ENCODE measurements at regions not wholly inside any gene's neighbourhood (a gene's known extent, or its start where the extent isn't known, plus 50 kb on each side); places are given as distances from the start of the nearest gene placed in this dataset.

- no peaks in the 10 kb centered on the region for H3K36me3 Mint-ChIP-seq
- H3K4me3 Mint-ChIP-seq, result no peak overlapping the region
- intact Hi-C loops (cut with micrococcal nuclease), result no loop called here
- Histone ChIP-seq H3K36me3 (replicated peaks in 1 of 2; ENCODE audit: control insufficient read depth in 1 of 2, insufficient read depth in 2 of 2, low read length in 2 of 2) (no peaks in the 10 kb centered on the region), H3K9ac (ENCODE audit: insufficient read depth, low read length, poor library complexity, severe bottlenecking) (no peak overlapping the region), H4K20me1 (ENCODE audit: insufficient read depth, low read length) (no peaks in the 10 kb centered on the region), H3K4me1 (ENCODE audit: control insufficient read depth in 1 of 2, insufficient read depth in 2 of 2, low read length in 2 of 2) (peaks cover 19 to 23% of the 10 kb centered on the region in 2 donors), H3K4me3 (replicated peaks in 1 of 3; ENCODE audit: low read depth in 2 of 3, low read length in 3 of 3) (no peak overlapping the region), H3K27me3 (ENCODE audit: control insufficient read depth in 2 of 2, insufficient read depth in 2 of 2, low read length in 2 of 2) (no peaks in the 10 kb centered on the region), H3K9me3 (replicated peaks in 1 of 2; ENCODE audit: control insufficient read depth in 1 of 2, insufficient read depth in 1 of 2, low read length in 2 of 2) (no peaks in the 10 kb centered on the region), H3K27ac (ENCODE audit: low read depth in 1 of 2, low read length in 2 of 2) (peak overlapping the region in 1 of 2 donors; percentile 8), H2AFZ (ENCODE audit: insufficient read depth, low read depth, low read length, poor library complexity, severe bottlenecking) (peak overlapping the region; percentile 57), H3K79me2 (ENCODE audit: insufficient read depth, low read length) (no peaks in the 10 kb centered on the region), H3K4me2 (replicated peaks; ENCODE audit: extremely low read depth, low read length, poor library complexity, severe bottlenecking) (no peak overlapping the region)
- 32% methylated on average over 5 of the region's 6 CpGs for WGBS (ENCODE audit: insufficient coverage)
- H3K4me1 Mint-ChIP-seq, result peaks cover 27% of the 10 kb centered on the region
- peaks cover 0 to 1% (median 0%) of the 10 kb centered on the region in 7 donors for H3K9me3 Mint-ChIP-seq
- TF ChIP-seq CTCF (IDR thresholded peaks at IDR 0.05), result no peak
- peak; percentile 18 to 30 (median 28) for DNase-seq
- peaks cover 0 to 1% (median 0%) of the 10 kb centered on the region in 3 donors for H3K27me3 Mint-ChIP-seq (ENCODE audit: low read depth in 3 of 3)
- H3K27ac Mint-ChIP-seq, result peak overlapping the region in 2 of 7 donors; percentile 10 to 71
These were observed 444.8 kb downstream of the SOX6 start for GRCh38 chr11:15911377-15912044.

- no peaks in the 10 kb centered on the region for H4K20me1 ChIP-seq (ENCODE audit: insufficient read depth, low read length)
- no peak overlapping the region for H3K27ac ChIP-seq (ENCODE audit: low read depth in 1 of 2, low read length in 2 of 2)
- no peak overlapping the region for H3K4me2 ChIP-seq (replicated peaks; ENCODE audit: extremely low read depth, low read length, poor library complexity, severe bottlenecking)
- Mint-ChIP-seq H3K9me3 (peaks cover 0 to 1% (median 0%) of the 10 kb centered on the region in 7 donors), H3K27ac (no peak overlapping the region), H3K4me3 (no peak overlapping the region), H3K4me1 (peaks cover 27% of the 10 kb centered on the region), H3K36me3 (no peaks in the 10 kb centered on the region), H3K27me3 (ENCODE audit: low read depth in 3 of 3) (peaks cover 0 to 1% (median 0%) of the 10 kb centered on the region in 3 donors)
- no peaks in the 10 kb centered on the region for H3K9me3 ChIP-seq (replicated peaks in 1 of 2; ENCODE audit: control insufficient read depth in 1 of 2, insufficient read depth in 1 of 2, low read length in 2 of 2)
- WGBS (ENCODE audit: insufficient coverage), result 100% methylated on average over 2 of the region's 2 CpGs
- no peak overlapping the region for H3K9ac ChIP-seq (ENCODE audit: insufficient read depth, low read length, poor library complexity, severe bottlenecking)
- peaks cover 19 to 23% of the 10 kb centered on the region in 2 donors for H3K4me1 ChIP-seq (ENCODE audit: control insufficient read depth in 1 of 2, insufficient read depth in 2 of 2, low read length in 2 of 2)
- no peak overlapping the region for H2AFZ ChIP-seq (ENCODE audit: insufficient read depth, low read depth, low read length, poor library complexity, severe bottlenecking)
- no peak overlapping the region for H3K4me3 ChIP-seq (replicated peaks in 1 of 3; ENCODE audit: low read depth in 2 of 3, low read length in 3 of 3)
- no peak for TF ChIP-seq CTCF (IDR thresholded peaks at IDR 0.05)
- no peaks in the 10 kb centered on the region for H3K36me3 ChIP-seq (replicated peaks in 1 of 2; ENCODE audit: control insufficient read depth in 1 of 2, insufficient read depth in 2 of 2, low read length in 2 of 2)
- no peaks in the 10 kb centered on the region for H3K27me3 ChIP-seq (ENCODE audit: control insufficient read depth in 2 of 2, insufficient read depth in 2 of 2, low read length in 2 of 2)
- intact Hi-C loops (cut with micrococcal nuclease), result no loop called here
- no peaks in the 10 kb centered on the region for H3K79me2 ChIP-seq (ENCODE audit: insufficient read depth, low read length)
- DNase-seq, result no peak
These were observed 444.1 kb downstream of the SOX6 start for GRCh38 chr11:15912291-15912690.
